CD4-positive, alpha-beta T cell treated with Interleukin-1 beta for 1 hour (primary cell): ENCODE measurements at regions not wholly inside any gene's neighbourhood (a gene's known extent, or its start where the extent isn't known, plus 50 kb on each side); places are given as distances from the start of the nearest gene placed in this dataset.
"Not testable (repeated sequence)": the region's sequence is repeated elsewhere in the genome, so short reads cannot be mapped to it uniquely, and the experiment has no call there.

ENCODE experiments used
- DNase-seq, 2 donors: peaks; one replicate each; pipeline ENCODE4 v3.0.0-alpha.2; 2020 to 2022

DNA sequence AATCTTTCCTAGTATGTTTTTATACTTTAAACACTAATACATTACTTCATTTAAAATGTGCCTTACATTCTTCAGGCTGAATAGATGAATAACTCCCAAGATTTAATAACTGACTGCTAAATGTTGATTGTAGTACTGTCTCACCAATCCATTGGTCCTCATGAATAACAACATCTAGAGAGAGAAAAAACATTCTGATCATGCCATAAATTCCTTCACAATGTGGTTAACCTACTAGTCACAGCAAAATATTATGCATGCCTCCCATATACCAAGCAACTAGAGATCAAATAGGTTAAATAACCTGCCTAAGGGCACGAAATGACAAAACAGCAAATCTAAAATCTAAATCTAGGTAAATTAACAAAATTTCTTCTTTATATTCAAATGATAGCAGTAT is 66.2 kb downstream of the SYT15 start:
- DNase-seq = not testable (repeated sequence)

GRCh38 chr10:46646132-46646531 is 67.2 kb downstream of the SYT15 start:
- DNase-seq = not testable (repeated sequence)

DNA sequence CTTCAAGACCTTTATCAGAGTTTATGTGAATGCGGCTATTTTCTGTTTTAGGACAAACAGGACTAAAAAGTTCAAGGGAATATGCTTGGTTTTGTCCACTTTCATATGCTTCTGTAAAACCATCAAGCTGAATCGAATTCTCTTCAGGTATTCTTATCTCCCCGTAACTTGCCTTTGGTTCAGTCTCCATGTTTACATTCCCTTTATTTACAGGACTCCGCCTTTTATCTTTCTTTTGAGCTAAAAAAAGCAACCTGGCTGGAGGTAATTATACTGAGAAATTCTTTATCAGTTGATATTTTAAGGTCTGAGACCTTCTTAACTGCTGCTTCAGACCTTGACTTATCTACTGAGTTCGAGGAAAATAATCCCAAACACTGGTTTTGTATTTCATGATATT is 72.0 kb downstream of the SYT15 start:
- DNase-seq = not testable (repeated sequence)

GRCh38 chr10:46657437-46657836 is 78.5 kb downstream of the SYT15 start:
- DNase-seq = not testable (repeated sequence)

DNA sequence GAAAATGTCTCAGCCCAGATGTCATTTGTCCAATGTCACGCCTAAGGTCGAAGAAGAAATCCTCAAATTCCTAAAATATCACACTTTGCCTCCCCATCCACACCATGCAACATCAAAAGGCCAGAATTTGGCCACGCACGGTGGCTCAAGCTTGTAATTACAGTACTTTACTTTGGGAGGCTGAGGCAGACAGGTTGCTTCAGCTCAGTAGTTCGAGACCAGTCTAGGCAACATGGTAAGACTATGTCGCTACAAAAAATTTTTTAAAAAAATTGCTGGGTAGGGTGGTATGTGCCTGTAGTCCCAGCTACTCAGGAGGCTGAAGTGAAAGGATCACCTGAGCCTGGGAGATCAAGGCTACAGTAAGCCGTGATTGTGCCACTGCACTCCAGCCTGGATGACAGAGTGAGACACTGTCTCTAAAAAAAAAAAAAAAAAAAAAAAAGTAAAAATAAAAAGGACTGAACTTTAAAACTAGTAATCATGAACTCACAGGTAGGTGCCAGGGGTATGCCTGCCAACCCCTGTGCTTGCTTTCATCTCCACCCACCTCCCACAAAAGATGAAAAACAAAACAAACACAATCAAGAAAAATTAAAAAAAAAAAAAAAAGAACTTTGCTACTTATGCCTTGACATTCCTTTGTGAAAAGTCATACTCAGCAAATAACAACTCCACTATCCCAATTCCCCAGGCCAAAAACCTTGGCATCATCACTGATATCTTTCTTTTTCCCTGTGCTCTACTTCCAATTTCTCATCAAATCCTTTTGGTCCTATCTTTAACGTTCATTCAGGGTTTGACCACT is 81.3 kb downstream of the SYT15 start:
- DNase-seq = not testable (repeated sequence)

GRCh38 chr10:46660835-46661164 is 81.9 kb downstream of the SYT15 start:
- not testable (repeated sequence) for DNase-seq

GRCh38 chr10:46665536-46665935 is 86.6 kb downstream of the SYT15 start:
- not testable (repeated sequence) for DNase-seq

- DNase-seq = not testable (repeated sequence)
These were observed 89.5 kb downstream of the SYT15 start for GRCh38 chr10:46668357-46668997.

- not testable (repeated sequence) for DNase-seq
These were observed 99.0 kb downstream of the SYT15 start for GRCh38 chr10:46677836-46678435.

- not testable (repeated sequence) for DNase-seq
These were observed 112.5 kb downstream of the SYT15 start for GRCh38 chr10:46691397-46691796.

- DNase-seq = peak in 1 of 2 donors; percentile 10
These were observed 114.3 kb downstream of the SYT15 start for GRCh38 chr10:46693218-46693617.

GRCh38 chr10:46717264-46717663 is 138.3 kb downstream of the SYT15 start:
- DNase-seq = not testable (repeated sequence)

DNA sequence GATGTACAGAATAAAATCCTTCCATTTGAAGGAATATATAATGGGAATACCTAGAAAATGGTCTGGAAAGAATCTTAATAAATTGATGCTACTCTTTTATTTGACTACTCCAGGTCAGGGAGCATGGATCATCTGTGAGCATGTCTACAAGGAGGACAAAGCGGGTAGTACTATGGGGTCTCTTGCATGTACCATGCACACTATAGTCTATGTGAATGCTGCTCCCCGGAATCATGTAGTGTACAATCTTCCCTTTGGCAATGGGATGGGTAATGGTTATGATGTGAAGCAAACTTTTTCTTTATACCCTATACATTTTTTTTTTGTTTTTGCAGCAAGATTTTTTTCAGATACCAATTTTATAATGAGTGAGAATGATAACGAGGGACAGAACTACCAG is 139.1 kb downstream of the SYT15 start:
- DNase-seq = not testable (repeated sequence)

DNA sequence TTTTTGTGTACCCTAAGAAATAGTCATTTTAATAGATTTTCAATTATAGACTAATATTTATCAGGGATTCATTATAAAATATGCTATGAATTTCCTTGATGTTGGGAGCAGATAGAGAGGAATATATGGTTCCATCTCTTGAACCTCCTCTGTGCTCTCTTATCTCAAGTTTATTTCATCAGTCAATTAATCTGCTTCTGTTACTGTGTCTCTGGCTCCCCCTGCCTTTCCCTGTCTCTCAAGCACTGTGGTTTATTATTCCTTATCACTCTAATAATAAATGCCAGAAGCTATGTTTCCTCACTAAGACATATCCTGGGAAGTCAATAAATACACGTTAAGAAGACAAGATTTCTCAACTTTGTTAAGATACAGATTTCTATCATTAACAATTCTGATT is 141.5 kb downstream of the SYT15 start:
- DNase-seq = not testable (repeated sequence)

DNA sequence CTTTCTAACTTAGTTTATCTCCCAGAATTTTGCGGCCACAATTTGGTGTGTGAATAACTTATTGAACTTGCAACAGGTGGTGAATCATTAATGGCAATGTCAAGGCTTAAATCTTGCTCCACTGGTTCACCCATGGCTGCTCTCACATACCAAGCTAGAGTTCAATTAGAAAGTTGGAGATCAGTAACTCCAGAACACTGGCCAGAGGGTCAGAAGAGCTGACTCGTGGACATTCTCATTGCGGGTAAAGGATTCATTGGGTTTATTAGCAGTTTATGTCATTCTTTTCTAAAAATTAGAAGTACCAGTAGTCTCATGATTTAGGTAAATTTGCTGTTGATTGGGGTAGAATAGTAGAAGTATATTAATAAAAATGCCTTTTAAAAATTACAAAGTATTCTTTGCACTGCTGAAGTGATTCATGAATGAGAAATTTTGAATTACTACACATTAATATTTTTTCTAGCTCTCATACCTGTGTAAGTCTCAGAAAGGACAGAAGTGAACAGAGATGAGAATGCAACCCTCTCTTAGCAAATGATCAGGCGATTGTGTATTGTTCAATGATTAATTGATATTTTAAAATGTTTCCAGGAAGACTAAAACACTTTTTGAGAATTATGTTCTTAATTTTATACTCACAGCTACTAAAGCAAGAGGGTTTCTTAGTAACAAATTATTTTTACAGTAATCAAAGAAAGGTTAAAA is 142.0 kb downstream of the SYT15 start:
- DNase-seq = not testable (repeated sequence)

- DNase-seq = not testable (repeated sequence)
These were observed 145.3 kb downstream of the SYT15 start for GRCh38 chr10:46724258-46724657.

DNA sequence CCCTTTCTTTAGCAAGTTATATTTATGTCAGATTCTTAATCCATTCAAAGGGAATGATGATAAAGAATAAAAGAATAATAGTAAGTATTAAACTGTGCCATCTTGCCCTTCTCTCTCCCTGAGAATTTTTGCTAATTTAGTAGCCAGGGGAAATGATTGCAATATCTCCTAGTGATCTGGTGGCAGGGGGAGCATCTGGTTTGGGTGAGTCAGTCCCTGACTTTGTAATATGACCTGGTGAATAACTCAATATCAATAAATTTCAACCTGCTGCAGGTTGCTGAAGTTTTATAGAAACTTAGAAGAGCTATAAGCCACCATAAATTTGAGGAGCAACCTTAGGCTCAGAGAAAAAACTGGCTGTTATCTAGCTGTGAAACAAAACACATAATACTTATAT is 149.4 kb downstream of the SYT15 start:
- DNase-seq = not testable (repeated sequence)

GRCh38 chr10:46730729-46731128 is 151.8 kb downstream of the SYT15 start:
- not testable (repeated sequence) for DNase-seq

DNA sequence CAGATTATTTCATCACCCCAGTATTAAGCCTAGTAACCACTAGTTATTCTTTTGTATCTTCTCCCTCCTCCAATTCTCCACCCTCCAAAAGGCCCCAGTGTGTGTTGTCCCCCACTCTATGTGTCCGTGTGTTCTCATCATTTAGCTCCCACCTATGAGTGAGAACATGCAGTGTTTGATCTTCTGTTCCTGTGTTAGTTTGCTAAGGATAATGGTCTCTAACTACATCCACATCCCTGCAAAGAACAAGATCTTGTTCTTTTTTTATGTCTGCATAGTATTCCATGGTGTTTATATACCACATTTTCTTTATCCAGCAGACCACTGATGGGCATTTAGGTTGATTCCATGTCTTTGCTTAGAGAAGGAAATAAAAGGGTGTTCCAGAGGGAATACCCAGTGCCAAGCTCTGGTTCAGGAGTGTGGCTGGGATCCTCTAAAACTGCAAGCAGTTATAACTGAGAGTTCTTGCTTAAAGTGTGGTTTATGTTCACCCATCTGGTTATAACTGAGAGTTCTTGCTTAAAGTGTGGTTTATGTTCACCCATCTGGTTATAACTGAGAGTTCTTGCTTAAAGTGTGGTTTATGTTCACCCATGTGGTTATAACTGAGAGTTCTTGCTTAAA is 154.8 kb downstream of the SYT15 start:
- DNase-seq = not testable (repeated sequence)

GRCh38 chr10:46734262-46734642 is 155.3 kb downstream of the SYT15 start:
- not testable (repeated sequence) for DNase-seq

GRCh38 chr10:46739919-46740318 is 161.0 kb downstream of the SYT15 start:
- DNase-seq = not testable (repeated sequence)

DNA sequence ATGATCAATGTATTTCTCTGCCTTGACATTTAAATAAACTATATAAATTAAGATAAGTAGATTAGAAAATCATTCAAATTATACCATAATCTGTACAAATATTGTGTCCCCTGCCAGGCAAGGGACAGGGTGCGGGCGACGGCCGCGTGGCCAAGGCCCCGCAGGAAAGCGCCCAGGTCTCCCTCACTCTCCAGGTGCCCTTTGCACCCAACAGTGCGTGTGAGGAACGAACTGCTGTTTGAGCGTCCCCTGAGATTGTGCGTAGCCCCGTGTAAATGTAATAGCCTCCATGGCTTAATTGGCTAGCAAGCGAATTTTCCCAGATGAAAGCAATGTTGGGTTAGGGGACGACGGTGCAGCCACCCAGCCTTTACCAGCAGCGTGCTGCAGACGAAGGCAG is 161.4 kb downstream of the SYT15 start:
- DNase-seq = not testable (repeated sequence)

- not testable (repeated sequence) for DNase-seq
These were observed 162.2 kb upstream of the PTPN20 start for GRCh38 chr10:46749003-46749402.
